Progenitor cell of endocrine pancreas (in vitro differentiated cells): ENCODE measurements at regions not wholly inside any gene's neighbourhood (a gene's known extent, or its start where the extent isn't known, plus 50 kb on each side); places are given as distances from the start of the nearest gene placed in this dataset.

Experiments
- DNase-seq: peaks from one replicate; pipeline ENCODE4 v3.0.0; 2021; ENCODE audit warnings: low spot score; ENCODE audit not compliant: unreplicated experiment
- H3K27ac Mint-ChIP-seq: 2 replicates; pipeline ENCODE4 v1.8.0; 2021; ENCODE audit warnings: mild to moderate bottlenecking, moderate library complexity, mixed read lengths
- H3K27me3 Mint-ChIP-seq: 2 replicates; pipeline ENCODE4 v1.8.0; 2021; ENCODE audit warnings: mixed read lengths
- H3K36me3 Mint-ChIP-seq: 2 replicates; pipeline ENCODE4 v1.8.0; 2022; ENCODE audit warnings: mixed read lengths; ENCODE audit not compliant: insufficient read depth
- H3K4me1 Mint-ChIP-seq: 2 replicates; pipeline ENCODE4 v1.8.0; 2021; ENCODE audit warnings: low read depth, mixed read lengths
- H3K4me3 Mint-ChIP-seq: 2 replicates; pipeline ENCODE4 v1.8.0; 2021; ENCODE audit warnings: low read depth, mild to moderate bottlenecking, moderate library complexity, mixed read lengths
- H3K9me3 Mint-ChIP-seq: 2 replicates; pipeline ENCODE4 v1.8.0; 2021; ENCODE audit warnings: low read depth, mixed read lengths
- CTCF ChIP-seq: fragments of 200-600 bp; sonication (generic); IDR thresholded peaks from one replicate; pipeline ENCODE4 v1.5.0; 2021; ENCODE audit warnings: antibody characterized with exemption, mild to moderate bottlenecking; ENCODE audit not compliant: unreplicated experiment

DNA sequence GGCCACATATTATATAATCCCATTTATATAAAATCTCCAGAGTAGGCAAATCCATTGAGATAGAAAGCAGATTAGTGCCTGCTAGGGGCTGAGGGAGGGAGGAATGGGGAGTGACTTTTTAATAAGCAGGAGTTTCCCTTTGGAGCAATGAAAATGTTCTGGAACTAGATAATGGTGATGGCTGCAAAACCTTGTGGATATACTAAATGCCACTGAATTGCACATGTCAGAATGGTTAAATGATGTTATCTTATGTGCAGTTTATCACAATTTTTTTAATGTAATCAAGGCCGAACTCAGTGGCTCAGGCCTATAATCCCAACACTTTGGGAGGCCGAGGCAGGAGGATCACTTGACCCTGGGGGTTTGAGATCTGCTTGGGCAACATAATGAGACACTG is 145.5 kb upstream of the AUTS2 start:
- H3K4me1 Mint-ChIP-seq: peaks cover 7% of the 10 kb centered on the region
- no peak overlapping the region for H3K27ac Mint-ChIP-seq
- no peak for TF ChIP-seq CTCF
- H3K9me3 Mint-ChIP-seq: no peaks in the 10 kb centered on the region
- H3K36me3 Mint-ChIP-seq: no peaks in the 10 kb centered on the region
- no peak for DNase-seq
- no peak overlapping the region for H3K4me3 Mint-ChIP-seq
- peaks cover 10% of the 10 kb centered on the region for H3K27me3 Mint-ChIP-seq

DNA sequence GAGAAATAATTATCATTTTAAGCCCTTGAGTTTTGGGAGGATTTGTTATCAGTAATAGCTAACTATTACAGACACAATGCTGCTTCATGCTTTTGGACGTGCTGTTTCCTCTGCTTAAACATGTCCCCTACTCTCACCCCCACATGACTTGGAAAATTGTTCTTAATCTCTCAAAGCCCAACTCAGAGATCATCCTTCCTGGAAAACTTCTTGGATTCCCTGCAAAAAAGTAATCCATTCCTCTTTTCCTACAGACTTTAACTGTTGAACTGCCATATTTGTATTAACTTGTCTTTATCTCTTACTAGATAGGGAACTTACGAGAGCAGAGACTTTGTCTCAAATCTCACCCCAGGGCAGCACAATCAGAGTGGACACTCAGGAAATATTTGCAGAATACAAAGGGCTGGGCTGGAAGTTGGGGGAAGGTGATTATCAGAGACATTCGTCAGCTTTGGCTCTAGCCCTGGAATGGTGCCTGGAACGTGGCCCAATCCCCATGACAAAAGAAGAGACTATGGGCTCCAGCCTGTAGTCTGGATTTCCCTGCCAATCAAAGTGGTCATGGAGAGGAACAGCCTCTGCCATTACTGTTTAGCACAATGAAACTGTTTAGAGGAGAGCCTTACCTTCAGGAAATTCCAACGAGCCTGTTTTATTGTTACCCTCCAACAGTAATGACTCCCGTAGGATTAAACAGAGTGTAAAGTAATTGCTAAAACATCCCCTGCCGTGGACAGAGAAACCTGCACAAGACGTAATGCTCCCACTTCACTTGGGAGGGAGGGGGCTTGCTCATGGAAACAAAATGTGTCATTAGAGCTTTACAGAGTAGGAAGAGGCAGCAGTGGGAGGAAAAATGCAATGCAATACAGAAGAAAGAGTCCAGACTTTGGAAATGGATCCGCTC is 140.4 kb upstream of the AUTS2 start:
- H3K4me3 Mint-ChIP-seq: no peak overlapping the region

DNA sequence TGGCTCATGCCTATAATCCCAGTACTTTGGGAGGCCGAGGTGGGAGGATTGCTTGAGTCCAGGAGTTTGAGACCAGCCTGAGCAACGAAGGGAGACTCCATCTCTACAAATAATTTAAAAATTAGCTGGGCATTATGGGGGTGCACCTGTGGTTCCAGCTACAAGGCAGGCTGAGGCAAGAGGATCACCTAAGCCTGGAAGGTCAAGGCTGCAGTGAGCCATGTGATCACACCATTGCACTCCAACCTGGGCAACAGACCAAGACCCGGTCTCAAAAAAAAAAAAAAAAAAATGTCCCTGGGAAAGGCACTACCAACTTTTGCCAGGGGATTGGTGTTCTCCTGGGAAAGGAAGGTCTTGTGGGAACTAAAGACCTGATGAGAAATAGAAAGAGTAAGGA is 134.2 kb upstream of the AUTS2 start:
- H3K4me3 Mint-ChIP-seq: no peak overlapping the region
- H3K27ac Mint-ChIP-seq: no peak overlapping the region
- TF ChIP-seq CTCF: no peak
- DNase-seq: no peak
- peaks cover 3% of the 10 kb centered on the region for H3K27me3 Mint-ChIP-seq
- H3K9me3 Mint-ChIP-seq: peaks cover 7% of the 10 kb centered on the region
- no peaks in the 10 kb centered on the region for H3K4me1 Mint-ChIP-seq
- H3K36me3 Mint-ChIP-seq: no peaks in the 10 kb centered on the region

More for the DNA sequence above, 140.4 kb upstream of the AUTS2 start:
- no peak for DNase-seq
- Mint-ChIP-seq H3K27ac (no peak overlapping the region), H3K36me3 (no peaks in the 10 kb centered on the region), H3K4me1 (peaks cover 8% of the 10 kb centered on the region), H3K9me3 (peaks cover 5% of the 10 kb centered on the region), H3K27me3 (peaks cover 6% of the 10 kb centered on the region)
- TF ChIP-seq CTCF: no peak

- DNase-seq: no peak
- Mint-ChIP-seq H3K4me3 (no peak overlapping the region), H3K27me3 (peaks cover 3% of the 10 kb centered on the region), H3K27ac (no peak overlapping the region), H3K4me1 (no peaks in the 10 kb centered on the region), H3K9me3 (peaks cover 17% of the 10 kb centered on the region), H3K36me3 (no peaks in the 10 kb centered on the region)
- TF ChIP-seq CTCF: no peak
Measured at GRCh38 chr7:69465262-69465661, 133.0 kb upstream of the AUTS2 start.

GRCh38 chr7:69467826-69468225 is 130.4 kb upstream of the AUTS2 start:
- Mint-ChIP-seq H3K27me3 (peaks cover 3% of the 10 kb centered on the region), H3K4me1 (no peaks in the 10 kb centered on the region), H3K27ac (no peak overlapping the region), H3K9me3 (peaks cover 13% of the 10 kb centered on the region), H3K4me3 (no peak overlapping the region), H3K36me3 (no peaks in the 10 kb centered on the region)
- TF ChIP-seq CTCF: no peak
- no peak for DNase-seq
